ENCODE measurements at regions not wholly inside any gene's neighbourhood (a gene's known extent, or its start where the extent isn't known, plus 50 kb on each side); places are given as distances from the start of the nearest gene placed in this dataset.

- CTCF ChIA-PET (ENCODE audit: low intra/inter-chr PET ratio, low total read pairs) = no interaction called here
- TF ChIP-seq PLRG1 (conservative IDR thresholded peaks at IDR 0.05) (no peak), ZNF615 (CRISPR knock-in tag; IDR thresholded peaks at IDR 0.05; ENCODE audit: borderline replicate concordance) (no peak)
- H3K4me1 ChIP-seq (ENCODE audit: insufficient read depth, low read length) = no peaks in the 10 kb centered on the region
- H2AFZ ChIP-seq (ENCODE audit: low read length) = no peak overlapping the region
- no peaks in the 10 kb centered on the region; a peak in 1 of 5 replicates for H3K27me3 ChIP-seq (ENCODE audit: control insufficient read depth in 1 of 2, insufficient read depth in 2 of 2, low read length in 2 of 2)
- in situ Hi-C loops (cut with HindIII; ENCODE audit: extremely low pct_ligation_motif_present, low pct_unique_long_range_greater_than_20kb) (no loop called here), intact Hi-C loops (cut with micrococcal nuclease; ENCODE audit: unreplicated experiment) (no loop called here)
- H3K4me3 ChIP-seq (replicated peaks in 1 of 3; ENCODE audit: insufficient read depth in 1 of 3, low read depth in 2 of 3, low read length in 3 of 3) = no peak overlapping the region
- FAIRE-seq (no peak), ATAC-seq (no peak), DNase-seq (ENCODE audit: low spot score) (no peak)
- no peak overlapping the region for H3K27ac ChIP-seq (ENCODE audit: extremely low read length, insufficient read depth, low read length)
- H3K36me3 ChIP-seq (replicated peaks in 1 of 2; ENCODE audit: control insufficient read depth in 1 of 2, insufficient read depth in 2 of 2, low read length in 2 of 2) = no peaks in the 10 kb centered on the region
- H4K20me1 ChIP-seq (ENCODE audit: insufficient read depth, low read length) = no peaks in the 10 kb centered on the region
- POLR2A ChIA-PET = no interaction called here
- WGBS (ENCODE audit: low lambda C conversion rate) = 62% methylated on average over 5 of the region's 6 CpGs
- H3K79me2 ChIP-seq (ENCODE audit: insufficient read depth, low read length) = no peaks in the 10 kb centered on the region
- no peak overlapping the region for H3K4me2 ChIP-seq (ENCODE audit: low read depth, low read length)
- no peaks in the 10 kb centered on the region for H3K9me3 ChIP-seq (ENCODE audit: low read length)
- no TSS peak for BruUV-seq (replicated peaks)
- H3K9ac ChIP-seq (ENCODE audit: insufficient read depth, low read depth, low read length) = no peak overlapping the region
Measured at GRCh38 chr5:124263680-124264491, 482.6 kb downstream of the ZNF608 start.

- H3K27ac ChIP-seq (ENCODE audit: extremely low read length, insufficient read depth, low read length) = no peak overlapping the region
- H3K27me3 ChIP-seq (ENCODE audit: control insufficient read depth in 1 of 2, insufficient read depth in 2 of 2, low read length in 2 of 2) = no peaks in the 10 kb centered on the region; a peak in 1 of 5 replicates
- CTCF ChIA-PET (ENCODE audit: low intra/inter-chr PET ratio, low total read pairs) = no interaction called here
- BruUV-seq (replicated peaks) = no TSS peak
- ATAC-seq (no peak), FAIRE-seq (no peak), DNase-seq (ENCODE audit: low spot score) (no peak)
- in situ Hi-C loops (cut with HindIII; ENCODE audit: extremely low pct_ligation_motif_present, low pct_unique_long_range_greater_than_20kb) = no loop called here
- no peak overlapping the region for H3K4me3 ChIP-seq (replicated peaks in 1 of 3; ENCODE audit: insufficient read depth in 1 of 3, low read depth in 2 of 3, low read length in 3 of 3)
- no peaks in the 10 kb centered on the region for H3K9me3 ChIP-seq (ENCODE audit: low read length)
- POLR2A ChIA-PET = no interaction called here
- H2AFZ ChIP-seq (ENCODE audit: low read length) = no peak overlapping the region
- intact Hi-C loops (cut with micrococcal nuclease; ENCODE audit: unreplicated experiment) = no loop called here
- WGBS (ENCODE audit: low lambda C conversion rate) = 49% methylated on average over 1 of the region's 1 CpG
- H3K9ac ChIP-seq (ENCODE audit: insufficient read depth, low read depth, low read length) = no peak overlapping the region
- no peaks in the 10 kb centered on the region for H3K79me2 ChIP-seq (ENCODE audit: insufficient read depth, low read length)
- H4K20me1 ChIP-seq (ENCODE audit: insufficient read depth, low read length) = no peaks in the 10 kb centered on the region
- no peaks in the 10 kb centered on the region for H3K4me1 ChIP-seq (ENCODE audit: insufficient read depth, low read length)
- no peaks in the 10 kb centered on the region for H3K36me3 ChIP-seq (replicated peaks in 1 of 2; ENCODE audit: control insufficient read depth in 1 of 2, insufficient read depth in 2 of 2, low read length in 2 of 2)
- H3K4me2 ChIP-seq (ENCODE audit: low read depth, low read length) = no peak overlapping the region
- TF ChIP-seq THAP9 (CRISPR knock-in tag; IDR thresholded peaks at IDR 0.05; ENCODE audit: borderline replicate concordance) (no peak), AHR (CRISPR knock-in tag; IDR thresholded peaks at IDR 0.05) (no peak), SAP130 (CRISPR knock-in tag; IDR thresholded peaks at IDR 0.05; ENCODE audit: low read depth) (no peak), NRL (CRISPR knock-in tag; IDR thresholded peaks at IDR 0.05; ENCODE audit: borderline replicate concordance) (no peak), RXRA (CRISPR knock-in tag; IDR thresholded peaks at IDR 0.05) (no peak), ZNF350 (CRISPR knock-in tag; IDR thresholded peaks at IDR 0.05; ENCODE audit: borderline replicate concordance, low read depth) (no peak), DMTF1 (CRISPR knock-in tag; IDR thresholded peaks at IDR 0.05) (no peak), KMT2B (CRISPR knock-in tag; IDR thresholded peaks at IDR 0.05) (no peak), HOMEZ (CRISPR knock-in tag; IDR thresholded peaks at IDR 0.05; ENCODE audit: low read depth) (no peak)
Measured at GRCh38 chr5:124262991-124263571, 483.4 kb downstream of the ZNF608 start.
